H9 (cell line): ENCODE measurements at regions not wholly inside any gene's neighbourhood (a gene's known extent, or its start where the extent isn't known, plus 50 kb on each side); places are given as distances from the start of the nearest gene placed in this dataset.
A peak's percentile ranks its signal among the peaks of the same experiment; 100 is the strongest.

Source experiments
- DNase-seq: peaks from one replicate; pipeline ENCODE4 v3.0.0-alpha.2; 2017
- H2AFZ ChIP-seq: one replicate; pipeline ENCODE4 v1.6.1; 2013; ENCODE audit warnings: mild to moderate bottlenecking, low read length, control low read depth, moderate library complexity
- H2AK5ac ChIP-seq: 2 replicates; pipeline ENCODE4 v1.6.1; 2013; ENCODE audit warnings: low read length, control low read depth, mixed read lengths; ENCODE audit not compliant: insufficient read length
- H2BK120ac ChIP-seq: one replicate; pipeline ENCODE4 v1.6.1; 2013; ENCODE audit warnings: low read depth, mild to moderate bottlenecking, low read length, control low read depth, inconsistent platforms; ENCODE audit not compliant: poor library complexity, severe bottlenecking
- H2BK12ac ChIP-seq: 2 replicates; pipeline ENCODE4 v1.6.1; 2013; ENCODE audit warnings: low read length, control low read depth, mixed read lengths, low read depth; ENCODE audit not compliant: insufficient read length
- H2BK15ac ChIP-seq: 2 replicates; pipeline ENCODE4 v1.6.1; 2013; ENCODE audit warnings: low read depth, low read length, control low read depth
- H2BK20ac ChIP-seq: one replicate; pipeline ENCODE4 v1.6.1; 2013; ENCODE audit warnings: low read depth, mild to moderate bottlenecking, low read length, control low read depth, inconsistent platforms; ENCODE audit not compliant: poor library complexity, severe bottlenecking
- H2BK5ac ChIP-seq: 2 replicates; pipeline ENCODE4 v1.6.1; 2013; ENCODE audit warnings: low read length, control low read depth, mixed read lengths; ENCODE audit not compliant: insufficient read length
- H3K14ac ChIP-seq: 2 replicates; pipeline ENCODE4 v1.6.1; 2013; ENCODE audit warnings: low read length, control low read depth; ENCODE audit not compliant: insufficient read depth
- H3K18ac ChIP-seq: 2 replicates; pipeline ENCODE4 v1.6.1; 2013; ENCODE audit warnings: low read depth, mild to moderate bottlenecking, mixed read lengths, low read length, control low read depth; ENCODE audit not compliant: insufficient read length
- H3K23ac ChIP-seq: 2 replicates; pipeline ENCODE4 v1.6.1; 2013; ENCODE audit warnings: low read length, control low read depth, mixed read lengths, low read depth; ENCODE audit not compliant: insufficient read length
- H3K23me2 ChIP-seq: 2 replicates; pipeline ENCODE4 v1.6.1; 2013; ENCODE audit warnings: low read depth, mild to moderate bottlenecking, mixed read lengths, low read length, control low read depth; ENCODE audit not compliant: insufficient read length, poor library complexity, severe bottlenecking
- H3K27ac ChIP-seq: 2 replicates; pipeline ENCODE4 v1.5.1; 2013; ENCODE audit warnings: low read length, control low read depth, mixed read lengths, low read depth; ENCODE audit not compliant: insufficient read length
- H3K27me3 ChIP-seq: 2 replicates; pipeline ENCODE4 v1.6.1; 2013; ENCODE audit warnings: low read length, control low read depth, inconsistent platforms; ENCODE audit not compliant: insufficient read depth
- H3K4ac ChIP-seq: 2 replicates; pipeline ENCODE4 v1.6.1; 2013; ENCODE audit warnings: low read depth, mild to moderate bottlenecking, control low read depth, inconsistent platforms, low read length, moderate library complexity
- H3K4me1 ChIP-seq: 2 replicates; pipeline ENCODE4 v1.6.1; 2013; ENCODE audit warnings: low read length, control low read depth, inconsistent platforms; ENCODE audit not compliant: insufficient read depth
- H3K4me2 ChIP-seq: 2 replicates; pipeline ENCODE4 v1.6.1; 2013; ENCODE audit warnings: low read length, control low read depth, mixed read lengths; ENCODE audit not compliant: insufficient read length, insufficient read depth
- H3K56ac ChIP-seq: 2 replicates; pipeline ENCODE4 v1.6.1; 2013; ENCODE audit warnings: low read depth, mild to moderate bottlenecking, mixed read lengths, low read length, control low read depth; ENCODE audit not compliant: insufficient read length
- H3K79me1 ChIP-seq: 2 replicates; pipeline ENCODE4 v1.6.1; 2013; ENCODE audit warnings: low read depth, mild to moderate bottlenecking, moderate library complexity, low read length, control low read depth, inconsistent platforms; ENCODE audit not compliant: insufficient read depth, poor library complexity, severe bottlenecking
- H3K79me2 ChIP-seq: 2 replicates; pipeline ENCODE4 v1.6.1; 2013; ENCODE audit warnings: low read length, control low read depth, inconsistent platforms; ENCODE audit not compliant: insufficient read depth
- H3K9ac ChIP-seq: 2 replicates; pipeline ENCODE4 v1.6.1; 2013; ENCODE audit warnings: low read length, control low read depth, mixed read lengths; ENCODE audit not compliant: insufficient read length; ENCODE audit errors: extremely low read depth
- H3K9me3 ChIP-seq: one replicate; pipeline ENCODE4 v1.6.1; 2013; ENCODE audit warnings: low read depth, low read length, inconsistent platforms; ENCODE audit not compliant: control insufficient read depth
- H3T11ph ChIP-seq: one replicate; pipeline ENCODE4 v1.6.1; 2013; ENCODE audit warnings: mild to moderate bottlenecking, low read length, control low read depth, inconsistent platforms
- H4K20me1 ChIP-seq: one replicate; pipeline ENCODE4 v1.6.1; 2013; ENCODE audit not compliant: control insufficient read depth, insufficient read length, insufficient read depth
- H4K5ac ChIP-seq: 2 replicates; pipeline ENCODE4 v1.6.1; 2013; ENCODE audit warnings: low read depth, mild to moderate bottlenecking, mixed read lengths, low read length, control low read depth; ENCODE audit not compliant: insufficient read length
- H4K8ac ChIP-seq: replicated peaks from 2 replicates; pipeline ENCODE4 v1.6.1; 2013; ENCODE audit warnings: low read length, control low read depth, mixed read lengths, low read depth; ENCODE audit not compliant: insufficient read length
- H4K91ac ChIP-seq: 2 replicates; pipeline ENCODE4 v1.6.1; 2013; ENCODE audit warnings: low read depth, mild to moderate bottlenecking, moderate library complexity, mixed read lengths, low read length, control low read depth; ENCODE audit not compliant: insufficient read length
- H3K27ac Mint-ChIP-seq, 3 experiments: 2 replicates in 2 of 3; 3 replicates in 1 of 3; pipeline ENCODE4 v1.8.0; 2020 to 2021; ENCODE audit warnings: mixed read lengths in 3 of 3, mild to moderate bottlenecking in 1 of 3, moderate library complexity in 1 of 3
- H3K27me3 Mint-ChIP-seq: 2 replicates; pipeline ENCODE4 v1.8.0; 2021; ENCODE audit warnings: low read depth, mild to moderate bottlenecking, moderate library complexity, mixed read lengths
- H3K36me3 Mint-ChIP-seq, 3 experiments: 2 replicates in 2 of 3; 3 replicates in 1 of 3; pipeline ENCODE4 v1.8.0; 2020 to 2021; ENCODE audit warnings: low read depth in 3 of 3, mixed read lengths in 3 of 3; ENCODE audit not compliant: insufficient read depth in 1 of 3
- H3K4me1 Mint-ChIP-seq, 2 experiments: 2 replicates each; pipeline ENCODE4 v1.8.0; 2020; ENCODE audit warnings: mixed read lengths in 2 of 2
- H3K4me3 Mint-ChIP-seq, 2 experiments: 2 replicates in 1 of 2; 3 replicates in 1 of 2; pipeline ENCODE4 v1.8.0; 2020 to 2021; ENCODE audit warnings: mild to moderate bottlenecking in 2 of 2, mixed read lengths in 2 of 2, moderate library complexity in 1 of 2
- H3K9me3 Mint-ChIP-seq, 2 experiments: 2 replicates in 1 of 2; 3 replicates in 1 of 2; pipeline ENCODE4 v1.8.0; 2020; ENCODE audit warnings: mild to moderate bottlenecking in 2 of 2, mixed read lengths in 2 of 2, moderate library complexity in 1 of 2
- WGBS: extraction: QIAGEN DNeasy Blood & Tissue Kit; methylation state at CpG from one replicate; pipeline ENCODE4 v1.1.7; 2013; ENCODE audit warnings: missing lambda C conversion rate, low lambda C conversion rate, mixed read lengths; ENCODE audit not compliant: insufficient read length; ENCODE audit errors: extremely low coverage; 5-methylcytosine and 5-hydroxymethylcytosine counted together
- TF ChIP-seq, protein P1 (sequence below): fragments of 200-600 bp; sonication (generic); conservative IDR thresholded peaks from 3 replicates; pipeline ENCODE4 v1.8.0; 2021; ENCODE audit warnings: antibody characterized with exemption, mild to moderate bottlenecking

DNA sequence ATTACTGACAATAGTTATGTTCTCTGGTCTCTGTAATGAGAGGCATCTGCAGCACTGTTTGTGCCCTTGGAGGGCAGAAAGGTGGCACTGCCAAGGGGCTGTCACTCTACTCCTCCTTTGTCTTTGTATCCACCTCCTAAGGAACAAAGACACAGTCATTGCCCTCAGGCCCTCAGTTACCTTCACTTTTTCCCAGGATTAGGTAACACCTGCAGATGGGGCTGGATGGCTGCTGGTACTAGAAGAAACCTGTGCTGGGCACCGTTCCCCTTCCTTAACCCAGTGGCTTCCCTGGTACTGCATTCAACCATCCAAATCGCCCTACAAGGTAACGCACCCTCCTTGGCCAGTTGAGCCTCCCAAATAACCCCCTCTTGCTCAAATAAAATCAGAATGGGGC lies 246.9 kb upstream of the NEBL start:
- Histone ChIP-seq H3K14ac (no peak overlapping the region), H3K4me2 (no peak overlapping the region), H3K4me1 (no peaks in the 10 kb centered on the region; the same call in 1 of the 2 replicates), H4K91ac (no peak overlapping the region), H2BK20ac (no peak overlapping the region), H2BK5ac (no peak overlapping the region), H2BK120ac (no peak overlapping the region), H2BK15ac (no peak overlapping the region), H3K23ac (no peak overlapping the region), H3K27ac (no peak overlapping the region), H3K79me1 (no peaks in the 10 kb centered on the region), H3K9me3 (no peaks in the 10 kb centered on the region), H4K20me1 (no peaks in the 10 kb centered on the region), H3K79me2 (no peaks in the 10 kb centered on the region; the same call in 1 of the 2 replicates), H3K9ac (no peak overlapping the region), H3K18ac (peak overlapping the region; percentile 67), H3K23me2 (no peaks in the 10 kb centered on the region), H4K5ac (no peak overlapping the region), H4K8ac (no peak overlapping the region), H3K4ac (no peak overlapping the region), H3T11ph (no peak overlapping the region), H2AFZ (no peak overlapping the region), H2BK12ac (no peak overlapping the region), H3K27me3 (no peaks in the 10 kb centered on the region), H2AK5ac (no peak overlapping the region), H3K56ac (no peak overlapping the region)
- WGBS: no CpG with 5 or more reads among the region's 3 CpGs
- no peak overlapping the region; a peak in 1 of 7 replicates for H3K27ac Mint-ChIP-seq
- no peak overlapping the region for H3K4me3 Mint-ChIP-seq
- peaks cover 0 to 4% (median 0%) of the 10 kb centered on the region in 3 experiments; a peak in 1 of 7 replicates for H3K36me3 Mint-ChIP-seq
- TF ChIP-seq, protein P1, sequence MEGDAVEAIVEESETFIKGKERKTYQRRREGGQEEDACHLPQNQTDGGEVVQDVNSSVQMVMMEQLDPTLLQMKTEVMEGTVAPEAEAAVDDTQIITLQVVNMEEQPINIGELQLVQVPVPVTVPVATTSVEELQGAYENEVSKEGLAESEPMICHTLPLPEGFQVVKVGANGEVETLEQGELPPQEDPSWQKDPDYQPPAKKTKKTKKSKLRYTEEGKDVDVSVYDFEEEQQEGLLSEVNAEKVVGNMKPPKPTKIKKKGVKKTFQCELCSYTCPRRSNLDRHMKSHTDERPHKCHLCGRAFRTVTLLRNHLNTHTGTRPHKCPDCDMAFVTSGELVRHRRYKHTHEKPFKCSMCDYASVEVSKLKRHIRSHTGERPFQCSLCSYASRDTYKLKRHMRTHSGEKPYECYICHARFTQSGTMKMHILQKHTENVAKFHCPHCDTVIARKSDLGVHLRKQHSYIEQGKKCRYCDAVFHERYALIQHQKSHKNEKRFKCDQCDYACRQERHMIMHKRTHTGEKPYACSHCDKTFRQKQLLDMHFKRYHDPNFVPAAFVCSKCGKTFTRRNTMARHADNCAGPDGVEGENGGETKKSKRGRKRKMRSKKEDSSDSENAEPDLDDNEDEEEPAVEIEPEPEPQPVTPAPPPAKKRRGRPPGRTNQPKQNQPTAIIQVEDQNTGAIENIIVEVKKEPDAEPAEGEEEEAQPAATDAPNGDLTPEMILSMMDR: no peak
- DNase-seq: peak; percentile 33
- H3K27me3 Mint-ChIP-seq: no peaks in the 10 kb centered on the region
- no peaks in the 10 kb centered on the region for H3K9me3 Mint-ChIP-seq
- H3K4me1 Mint-ChIP-seq: peaks cover 24 to 25% of the 10 kb centered on the region in 2 experiments
